Right kidney (tissue), 1 donor: ENCODE measurements at regions not wholly inside any gene's neighbourhood (a gene's known extent, or its start where the extent isn't known, plus 50 kb on each side); places are given as distances from the start of the nearest gene placed in this dataset.

ENCODE experiments used
- DNase-seq: peaks from one replicate; pipeline ENCODE4 v3.0.0-alpha.2; 2016

DNA sequence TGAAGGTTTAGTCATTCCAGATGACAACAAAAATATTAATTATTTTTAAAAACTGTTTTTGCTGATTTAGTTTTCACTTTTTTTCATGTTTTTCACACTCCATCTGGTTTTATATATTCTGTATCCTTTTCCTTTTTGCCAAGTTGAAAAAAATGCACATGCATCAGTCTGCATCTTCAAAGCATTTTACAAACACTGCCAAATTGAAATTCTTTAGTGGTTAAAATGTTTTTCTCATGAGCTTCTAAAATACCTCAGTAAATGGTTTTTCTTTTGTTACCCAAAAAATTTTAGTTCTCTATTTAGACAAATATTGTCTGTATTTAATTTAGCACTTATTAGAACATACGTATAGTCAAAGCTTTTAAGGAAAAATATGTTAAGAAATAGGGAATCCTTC, 386.9 kb upstream of the HSF2 start:
- DNase-seq = no peak

DNA sequence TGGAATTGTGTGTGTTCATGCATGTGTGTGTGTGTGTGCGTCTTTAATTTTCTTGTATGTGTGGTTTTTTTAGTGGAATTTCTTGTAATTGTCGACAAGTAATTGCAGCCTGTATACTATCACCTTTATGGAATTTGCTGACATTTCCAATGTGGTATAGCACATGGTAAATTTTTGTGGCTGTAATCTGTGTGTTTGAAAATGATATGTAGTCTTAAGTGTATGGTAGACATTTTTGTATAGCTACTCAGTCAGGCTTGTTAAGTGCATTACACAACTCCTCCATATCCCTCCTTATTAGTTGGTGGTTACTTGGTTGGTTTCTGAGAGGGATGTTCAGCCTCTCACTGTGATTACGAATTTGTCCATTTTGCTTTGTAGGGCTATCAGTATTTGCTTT, 384.5 kb upstream of the HSF2 start:
- no peak for DNase-seq

DNA sequence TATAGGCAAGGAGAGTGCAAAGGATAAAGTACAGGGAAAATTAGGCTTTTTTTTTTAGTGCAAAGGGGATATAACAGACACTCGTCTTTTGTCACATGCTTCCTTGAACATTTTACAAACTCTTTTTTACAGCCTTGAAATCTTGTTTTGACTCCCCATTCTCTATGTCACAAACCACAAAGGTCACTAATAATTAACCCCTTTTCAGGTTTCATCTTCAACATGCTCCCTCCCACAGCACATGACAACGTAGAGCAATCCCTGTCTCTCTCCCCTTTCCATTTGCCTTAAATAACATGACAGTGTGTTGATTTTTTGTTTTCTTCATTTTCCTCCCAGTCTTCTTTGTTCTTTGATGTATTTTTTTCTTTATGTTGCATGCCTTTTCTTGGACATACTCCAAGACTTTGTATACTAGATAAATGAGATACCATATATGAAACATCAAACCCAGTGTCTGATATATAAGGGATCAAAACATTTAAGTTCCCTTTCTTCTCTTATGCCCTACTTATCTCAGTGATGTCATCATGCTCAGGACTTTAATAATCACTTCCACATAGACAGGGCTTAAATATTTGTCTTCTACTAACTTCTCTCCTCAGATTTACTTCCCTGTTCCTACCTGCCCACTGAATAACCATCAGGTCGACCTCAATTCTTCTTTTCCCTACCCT, 378.7 kb upstream of the HSF2 start:
- no peak for DNase-seq

DNA sequence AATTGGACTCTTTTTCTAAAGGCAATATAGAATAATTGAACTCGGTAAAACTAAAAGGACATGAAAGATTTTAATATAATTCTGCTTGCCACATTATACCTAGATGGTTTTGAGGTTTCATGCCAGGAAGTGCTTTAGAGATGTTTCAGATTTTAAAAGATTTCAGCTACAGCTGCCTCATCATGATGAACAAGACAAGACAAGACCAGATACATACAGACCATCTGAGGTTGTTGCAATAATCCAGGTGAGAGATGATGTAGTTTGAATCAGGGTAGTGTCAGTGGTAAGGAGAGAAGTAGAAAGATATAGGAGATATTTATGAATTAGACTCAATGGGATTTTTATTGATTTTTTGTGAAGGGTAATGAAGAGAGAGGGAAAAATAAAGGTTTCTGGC, 374.3 kb upstream of the HSF2 start:
- no peak for DNase-seq

DNA sequence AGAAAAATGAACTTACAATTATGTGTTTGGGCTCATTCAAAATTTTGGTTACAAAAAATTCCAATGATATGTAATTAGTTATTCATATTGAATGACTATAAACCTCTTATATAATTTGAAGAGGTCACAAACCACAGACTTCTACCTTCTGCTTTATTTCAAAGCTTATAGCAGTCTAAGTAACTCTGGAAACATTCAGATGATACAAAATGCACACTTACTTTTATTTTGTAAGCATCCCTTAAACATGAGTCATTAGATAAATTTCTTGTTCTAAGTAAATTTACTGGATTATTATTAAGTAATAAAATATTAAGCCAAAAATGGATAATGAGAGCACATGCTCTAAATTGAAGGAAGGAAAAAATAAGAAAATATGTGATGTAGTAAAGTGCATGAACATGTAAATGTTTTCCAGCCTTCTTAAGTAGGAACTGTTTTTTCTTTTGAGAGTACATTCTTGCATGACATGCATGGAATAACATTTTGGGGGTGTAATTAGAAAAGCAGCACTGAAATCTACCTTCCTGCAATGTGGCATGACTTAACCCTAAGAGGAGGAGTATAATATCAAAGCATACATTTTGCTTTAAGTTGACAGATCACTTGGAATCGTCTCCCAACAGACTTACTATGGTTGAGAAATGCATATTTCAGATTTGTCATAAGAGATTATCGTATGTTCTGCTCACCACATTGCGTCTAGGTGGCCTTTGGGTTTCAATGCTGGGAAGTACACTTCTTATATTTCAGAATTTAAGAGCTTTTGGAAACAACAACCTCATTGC, 372.7 kb upstream of the HSF2 start:
- DNase-seq = no peak

DNA sequence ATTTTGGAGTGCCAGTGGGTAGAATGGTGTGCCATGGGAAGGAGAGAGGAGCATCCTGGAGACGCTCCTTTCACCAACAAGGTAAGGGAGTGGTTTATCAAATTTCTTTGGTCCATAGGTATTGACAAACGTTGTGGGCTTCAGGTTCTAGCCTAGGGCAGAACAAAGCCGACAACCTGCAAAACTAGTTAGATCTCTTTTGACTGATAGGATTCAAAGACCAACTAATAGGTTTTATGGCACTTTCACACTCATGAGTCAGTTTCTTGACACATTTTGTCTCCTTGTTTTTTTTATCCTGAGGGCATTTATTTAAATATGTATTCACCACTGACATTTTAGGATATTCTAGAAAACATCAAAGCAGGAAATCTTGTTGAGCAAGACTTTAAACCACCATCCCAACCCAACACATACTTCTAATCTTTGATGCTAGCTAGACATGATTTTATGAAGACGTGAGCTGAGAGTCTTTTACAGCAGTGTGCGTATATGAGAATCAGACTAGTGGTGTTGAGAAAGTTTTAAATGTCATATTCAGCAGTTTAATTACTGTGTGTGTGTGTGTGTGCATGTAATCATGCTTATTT, 370.4 kb upstream of the HSF2 start:
- no peak for DNase-seq

DNA sequence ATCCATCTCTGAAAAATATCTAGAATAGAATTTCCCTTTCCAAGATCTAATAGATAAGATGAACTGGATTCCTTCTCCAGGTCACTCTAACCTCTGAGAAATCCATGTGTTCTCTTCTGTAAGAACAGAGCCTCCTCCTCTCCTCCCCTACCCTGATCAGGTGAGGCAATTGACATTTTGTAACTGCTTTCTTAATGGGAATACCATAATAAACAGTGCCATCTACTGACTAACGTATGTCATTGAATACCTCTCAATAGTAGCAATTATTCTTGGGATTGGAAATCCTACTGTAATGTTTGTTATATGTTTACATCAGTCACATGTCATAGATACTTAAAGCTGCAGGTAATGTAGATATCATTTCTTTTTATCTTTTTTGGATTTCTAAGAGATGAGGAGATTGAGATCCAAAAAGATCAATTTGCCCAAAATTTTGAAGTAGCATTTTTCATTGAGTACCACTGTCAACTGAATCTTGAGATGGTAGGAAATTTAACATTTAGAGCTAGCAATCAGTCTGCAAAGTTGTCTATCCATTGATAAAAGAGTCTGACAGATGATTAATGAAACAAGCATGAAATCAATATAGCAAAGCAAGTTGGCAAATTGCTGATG, 365.8 kb upstream of the HSF2 start:
- no peak for DNase-seq

DNA sequence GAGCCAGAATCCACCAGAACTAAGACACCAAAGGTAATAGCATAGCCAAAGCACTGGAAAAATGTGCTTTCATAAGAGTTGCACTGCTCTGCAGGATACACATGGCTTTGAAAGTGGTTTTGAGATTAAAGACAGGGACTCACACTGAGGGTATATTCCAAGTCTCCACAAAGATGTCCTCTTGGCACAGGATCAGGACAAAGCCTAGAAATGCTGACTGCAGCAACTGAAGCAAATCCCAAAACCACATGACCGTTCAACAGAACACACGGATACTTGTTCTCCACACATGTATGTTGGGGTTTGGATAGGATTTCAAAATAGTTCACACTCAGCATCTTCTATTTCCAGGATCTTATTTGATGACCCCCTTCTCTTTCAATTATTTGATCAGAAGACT, 364.3 kb upstream of the HSF2 start:
- no peak for DNase-seq

DNA sequence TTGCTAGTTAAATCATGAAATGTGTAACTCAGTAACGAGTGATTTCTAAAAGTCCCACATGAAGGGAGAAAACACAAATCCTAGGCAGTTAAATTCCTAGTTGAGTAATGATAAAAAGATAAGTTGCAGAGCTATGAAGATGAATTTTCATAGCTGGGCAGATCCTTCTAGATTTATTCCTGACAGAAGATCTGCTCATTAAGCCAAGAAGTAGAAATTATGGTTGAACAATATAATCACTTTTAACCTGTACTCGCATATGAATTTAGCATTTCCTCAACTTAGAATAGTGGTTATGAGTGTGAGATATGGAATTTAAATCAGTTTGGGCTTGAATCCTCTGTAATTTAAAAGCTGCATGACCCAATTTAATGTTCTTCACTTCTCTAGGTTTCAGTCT, 359.2 kb upstream of the HSF2 start:
- no peak for DNase-seq

DNA sequence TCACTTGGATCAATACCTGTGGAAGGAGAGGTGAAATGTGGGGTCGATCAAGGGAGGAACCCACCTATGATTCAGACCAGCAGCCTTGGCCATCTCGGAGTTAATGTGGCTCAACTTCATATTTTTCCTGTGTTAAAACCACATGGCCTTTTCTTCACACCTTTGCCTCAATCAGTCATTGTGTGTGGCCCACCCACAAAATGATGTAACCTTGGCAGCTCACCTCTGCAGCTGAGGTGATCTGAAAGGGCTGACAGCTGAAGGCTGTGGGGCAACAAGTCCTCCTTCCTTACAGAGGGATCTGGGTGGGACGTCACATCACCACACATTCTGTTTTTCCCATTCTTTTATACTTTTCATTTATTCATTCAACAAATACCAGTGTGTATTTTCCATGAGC, 357.1 kb upstream of the HSF2 start:
- no peak for DNase-seq

DNA sequence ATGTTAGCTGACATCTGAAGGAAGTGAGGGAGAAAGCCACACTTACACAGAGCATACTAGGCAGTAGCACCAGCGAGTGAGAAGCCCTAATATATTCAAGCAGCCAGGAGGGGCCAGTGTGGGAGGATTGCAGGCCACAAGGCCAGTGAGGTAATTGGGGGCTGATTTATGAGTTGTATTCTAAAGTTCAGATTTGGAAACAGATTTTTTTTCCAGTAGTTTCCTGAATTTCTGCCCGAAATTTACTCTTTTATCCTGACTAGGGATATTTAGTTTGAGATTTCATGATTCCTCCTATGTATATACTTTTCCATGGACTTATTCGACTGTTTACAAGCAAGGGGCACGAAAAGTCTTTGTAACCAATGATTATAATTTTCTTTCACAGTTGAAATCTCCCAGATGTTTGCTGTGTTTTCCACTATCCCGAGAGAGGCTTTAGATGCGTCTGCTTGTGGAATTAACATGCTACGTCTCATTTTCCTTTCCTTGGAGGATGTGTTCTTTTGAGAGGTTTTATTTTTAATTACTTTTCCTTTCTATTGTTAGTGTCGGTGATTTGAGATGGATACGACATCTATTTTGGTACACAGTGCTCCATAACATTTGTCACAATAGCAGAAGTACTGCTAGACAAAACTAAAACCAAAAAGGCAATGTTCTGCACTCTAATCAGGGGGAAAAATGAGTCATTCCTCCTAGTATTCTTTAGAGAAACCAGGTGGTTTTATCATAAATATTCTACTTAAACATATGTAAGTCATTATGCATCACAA, 356.3 kb upstream of the HSF2 start:
- no peak for DNase-seq

DNA sequence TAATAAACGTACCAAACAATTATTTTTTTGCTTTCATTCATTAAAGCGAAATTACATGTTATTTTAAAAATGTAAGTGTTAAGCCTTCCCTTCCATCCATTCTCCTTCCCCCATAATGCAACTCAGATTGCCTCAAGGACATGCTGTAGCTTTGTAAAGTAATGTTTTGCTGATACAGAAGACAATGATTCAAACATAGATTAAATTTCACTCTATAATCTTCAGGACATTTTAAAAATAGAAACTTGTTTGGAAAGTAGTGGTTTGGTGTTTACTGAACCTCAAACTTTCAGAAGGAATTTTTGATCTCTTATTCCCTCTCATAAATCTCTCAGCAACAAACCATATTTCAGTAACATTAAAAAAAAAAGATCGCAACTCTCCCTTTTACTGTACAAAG, 350.9 kb upstream of the HSF2 start:
- DNase-seq = no peak

DNA sequence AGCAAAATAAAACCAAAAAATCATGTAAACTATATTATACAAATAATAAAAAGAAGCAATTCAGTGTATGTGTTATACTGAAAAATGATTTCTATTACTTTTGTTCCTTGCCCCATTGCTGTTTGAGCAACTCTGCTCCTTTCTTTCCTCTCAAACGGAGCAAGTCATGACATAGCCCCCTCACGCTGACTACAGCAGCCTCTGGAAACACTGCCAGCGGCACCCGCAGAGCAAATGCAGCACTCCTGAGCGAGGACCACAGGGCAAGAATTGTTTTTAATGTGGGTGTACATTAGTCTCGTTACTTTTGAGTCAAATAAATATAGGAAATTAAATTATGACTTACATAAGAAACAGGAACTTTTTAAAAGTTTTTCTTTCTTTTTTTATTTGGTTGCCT, 350.1 kb upstream of the HSF2 start:
- no peak for DNase-seq

DNA sequence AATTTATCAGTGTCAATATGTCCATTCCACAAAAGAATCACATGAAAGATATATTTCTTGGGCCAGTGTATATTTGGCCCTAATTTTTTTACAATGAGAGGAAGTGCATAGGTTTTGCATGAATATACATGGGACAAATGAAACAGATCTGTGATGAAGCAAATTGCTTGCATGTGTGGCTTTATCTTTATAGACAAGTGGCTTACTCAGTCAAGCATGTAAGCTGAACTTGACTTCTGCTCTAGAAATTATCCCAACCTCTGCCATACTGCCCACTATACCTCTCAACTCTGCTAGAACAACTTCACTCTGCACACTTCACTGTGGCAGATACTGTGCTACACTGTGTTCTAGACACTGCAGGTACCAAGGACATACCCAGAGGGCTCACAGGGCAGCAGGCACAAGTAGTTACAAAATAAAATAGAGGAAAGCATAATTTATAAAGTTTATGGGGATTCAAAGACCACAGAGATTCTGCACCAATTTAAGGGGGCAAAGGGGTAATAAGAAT, 349.2 kb upstream of the HSF2 start:
- no peak for DNase-seq

DNA sequence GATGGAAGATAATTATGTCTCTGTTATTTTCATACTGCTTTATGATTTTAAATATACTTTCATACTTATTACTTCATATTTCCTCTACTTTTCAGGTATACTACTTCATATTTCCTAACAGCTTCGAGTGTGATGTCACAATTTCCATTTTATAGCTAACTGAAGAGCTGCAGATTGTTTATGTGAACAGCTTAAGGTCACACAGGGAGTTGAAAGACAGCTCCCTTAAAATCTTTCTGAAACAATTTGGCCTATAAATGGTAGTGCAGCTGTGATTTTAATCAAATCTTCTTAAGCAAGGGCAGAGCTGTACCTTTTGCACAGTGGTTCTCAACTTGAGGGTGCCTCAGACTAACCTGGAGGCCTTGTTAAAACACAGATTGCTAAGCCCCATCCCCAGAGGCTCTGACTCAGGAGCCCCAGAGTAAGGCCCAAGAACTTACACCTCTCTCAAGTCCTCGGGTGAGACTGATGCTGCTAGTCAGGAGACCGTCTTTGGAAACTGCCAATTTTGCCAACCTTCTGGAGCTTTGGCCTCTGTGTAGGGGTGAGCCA, 347.0 kb upstream of the HSF2 start:
- DNase-seq = no peak

DNA sequence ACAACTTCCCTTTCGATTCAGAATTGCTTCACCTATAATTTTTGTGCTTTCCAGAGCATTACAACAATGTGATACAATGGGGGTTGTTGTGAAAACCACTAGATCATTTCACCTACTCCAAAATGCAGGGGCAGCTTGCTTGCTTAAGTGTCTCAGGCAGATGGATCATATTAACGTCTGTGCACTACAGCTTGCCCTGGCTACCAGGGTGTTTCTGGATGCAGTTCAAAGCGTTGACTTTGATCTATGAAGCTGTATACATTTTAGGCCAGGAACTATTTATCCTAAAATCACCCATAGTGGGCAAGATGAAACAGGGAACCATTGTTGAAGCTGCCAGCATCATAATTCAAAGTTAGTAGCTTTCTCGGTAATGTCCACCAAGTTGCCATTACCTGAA, 339.5 kb upstream of the HSF2 start:
- DNase-seq = no peak

DNA sequence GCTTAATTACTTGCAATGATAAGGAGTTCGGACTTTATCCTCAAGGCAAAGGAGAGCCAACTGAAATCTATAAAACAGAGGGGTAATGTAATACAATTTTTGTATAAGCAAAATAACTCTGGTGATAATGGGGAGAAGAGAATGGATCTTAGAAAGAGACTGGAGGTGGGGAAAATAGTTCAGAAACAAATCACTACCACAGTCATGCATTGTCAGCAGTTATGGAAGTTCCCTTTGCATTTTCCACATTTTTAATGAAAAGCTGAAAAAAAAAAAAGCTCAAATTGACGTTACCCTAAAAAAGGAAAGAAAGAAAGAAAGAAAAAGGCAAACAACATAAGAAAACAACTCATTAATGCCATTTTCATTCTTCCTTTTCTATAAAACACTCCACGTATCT, 337.6 kb upstream of the HSF2 start:
- DNase-seq = no peak

DNA sequence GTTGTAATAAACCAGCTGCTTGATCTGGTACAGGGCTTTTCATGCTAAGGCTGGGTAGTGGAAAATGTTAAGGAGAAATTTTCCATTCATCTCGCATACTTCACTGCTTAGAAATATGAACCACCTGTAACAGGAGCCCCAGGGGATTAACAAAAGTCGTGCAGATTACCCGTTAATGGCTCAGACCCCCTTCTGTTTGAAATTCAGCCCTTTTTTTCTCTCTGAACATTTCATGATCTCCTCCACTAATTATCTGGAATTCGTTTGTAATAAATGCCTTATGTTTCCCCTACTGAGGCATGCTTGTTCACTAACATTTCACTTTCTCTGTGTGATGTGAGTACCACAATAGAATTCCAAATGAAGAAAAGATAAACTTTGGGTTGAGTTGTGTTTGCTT, 336.4 kb upstream of the HSF2 start:
- DNase-seq = no peak

DNA sequence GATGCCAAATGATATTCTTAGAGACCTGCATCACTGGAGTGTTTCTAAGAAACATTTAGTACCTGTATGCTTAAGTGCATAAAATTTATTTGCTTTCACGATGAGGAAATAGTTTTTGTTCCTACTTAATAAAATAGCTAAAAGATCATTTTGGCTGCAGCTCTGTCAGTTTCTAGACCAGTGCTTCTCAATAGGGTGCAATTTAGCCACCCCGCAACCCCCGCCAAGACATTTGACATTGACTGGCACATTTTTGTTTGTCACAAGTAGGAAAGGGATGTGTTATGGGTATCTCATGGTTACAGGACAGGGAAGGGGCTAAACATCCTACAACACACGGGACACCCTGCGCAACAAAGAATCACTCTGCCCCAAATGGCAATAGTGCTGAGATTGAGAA, 335.7 kb upstream of the HSF2 start:
- DNase-seq = no peak

DNA sequence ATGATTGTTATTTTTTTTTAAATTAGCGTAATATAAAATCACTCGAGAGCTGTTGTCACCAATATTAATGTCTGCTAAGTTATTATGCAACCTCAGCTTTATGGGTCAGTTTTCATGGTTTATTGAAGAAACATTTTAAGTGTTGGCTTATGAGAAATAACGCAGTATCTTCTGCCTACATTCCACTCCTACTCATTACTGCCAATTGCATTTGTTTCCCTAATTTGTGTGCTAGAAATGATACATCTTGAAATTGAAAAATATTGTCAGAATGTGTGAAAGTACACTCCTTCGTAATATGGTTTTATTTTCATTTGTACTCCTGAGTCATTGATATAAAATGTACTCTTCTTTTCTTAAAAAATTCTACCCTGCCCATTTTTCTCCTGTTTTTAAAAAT, 333.3 kb upstream of the HSF2 start:
- DNase-seq = no peak

DNA sequence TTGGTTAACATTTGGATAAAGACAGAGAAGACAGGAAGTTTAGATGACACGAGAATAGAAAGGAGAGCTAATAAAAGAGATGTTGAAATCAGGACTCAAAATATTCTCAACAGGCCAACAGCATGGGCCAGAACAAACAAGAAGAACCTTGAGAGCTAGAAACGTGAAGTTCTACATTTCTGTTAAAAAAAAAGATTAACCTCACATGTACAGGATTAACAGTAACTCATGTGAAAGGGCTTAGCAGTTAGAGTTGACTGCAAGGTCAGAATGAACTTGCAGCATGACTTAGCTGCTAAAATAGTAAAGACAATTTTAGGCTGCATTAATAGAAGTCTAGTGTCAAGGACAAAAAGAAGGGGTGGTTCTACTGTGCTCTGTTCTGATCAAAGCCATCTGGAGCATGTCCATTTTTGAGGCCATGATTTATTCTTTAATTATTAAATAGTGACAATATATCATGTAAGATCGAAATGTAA, 331.1 kb upstream of the HSF2 start:
- no peak for DNase-seq

DNA sequence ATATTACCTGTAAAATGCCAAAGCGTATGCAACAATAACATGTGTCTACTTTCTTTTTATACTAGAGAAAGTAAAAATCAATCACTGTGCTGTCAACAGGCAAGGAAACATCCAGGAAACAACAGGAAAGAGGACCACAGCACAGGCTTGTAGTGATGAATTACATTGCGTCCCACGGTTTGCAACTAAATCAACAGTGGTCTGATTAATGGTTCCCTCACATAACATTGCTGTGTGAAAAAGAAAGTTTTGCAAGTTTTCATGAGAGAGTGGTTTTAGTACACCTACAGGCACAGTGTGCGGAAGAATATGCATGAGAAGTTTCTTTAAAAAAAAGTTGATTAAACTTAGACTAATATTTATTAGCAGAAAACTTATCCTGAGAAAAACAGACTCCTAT, 329.5 kb upstream of the HSF2 start:
- DNase-seq = no peak
